Cardiac muscle cell (in vitro differentiated cells and primary cell): ENCODE measurements at regions not wholly inside any gene's neighbourhood (a gene's known extent, or its start where the extent isn't known, plus 50 kb on each side); places are given as distances from the start of the nearest gene placed in this dataset.

Experiments
- DNase-seq, 2 donors: peaks; one replicate each; pipeline versions ENCODE4 v3.0.0 to v3.0.0-alpha.2; 2010 to 2017; ENCODE audit warnings: low read depth in 1 of 2, low spot score in 1 of 2
- H3K27ac ChIP-seq: fragments of 200-600 bp; sonication (generic); 2 replicates; pipeline ENCODE4 v1.5.1; 2016
- H3K27me3 ChIP-seq: fragments of 200-600 bp; sonication (generic); 2 replicates; pipeline ENCODE4 v1.6.0; 2016; ENCODE audit warnings: control low read depth
- H3K36me3 ChIP-seq: fragments of 200-600 bp; sonication (generic); 2 replicates; pipeline ENCODE4 v1.5.1; 2016; ENCODE audit warnings: control low read depth
- H3K4me1 ChIP-seq: fragments of 200-600 bp; sonication (generic); 2 replicates; pipeline ENCODE4 v1.8.1; 2017; ENCODE audit warnings: low read depth, mild to moderate bottlenecking, mixed run types
- H3K4me3 ChIP-seq: fragments of 200-600 bp; sonication (generic); 2 replicates; pipeline ENCODE4 v1.5.1; 2016; ENCODE audit warnings: mild to moderate bottlenecking
- H3K9me3 ChIP-seq: fragments of 200-600 bp; sonication (generic); 2 replicates; pipeline ENCODE4 v1.5.1; 2017; ENCODE audit warnings: low read depth, mild to moderate bottlenecking, control low read depth
- TF ChIP-seq, protein P1 (sequence below): IDR thresholded peaks from 2 replicates; pipeline ENCODE4 v1.5.1; 2012; ENCODE audit warnings: low read depth, mild to moderate bottlenecking, low read length

DNA sequence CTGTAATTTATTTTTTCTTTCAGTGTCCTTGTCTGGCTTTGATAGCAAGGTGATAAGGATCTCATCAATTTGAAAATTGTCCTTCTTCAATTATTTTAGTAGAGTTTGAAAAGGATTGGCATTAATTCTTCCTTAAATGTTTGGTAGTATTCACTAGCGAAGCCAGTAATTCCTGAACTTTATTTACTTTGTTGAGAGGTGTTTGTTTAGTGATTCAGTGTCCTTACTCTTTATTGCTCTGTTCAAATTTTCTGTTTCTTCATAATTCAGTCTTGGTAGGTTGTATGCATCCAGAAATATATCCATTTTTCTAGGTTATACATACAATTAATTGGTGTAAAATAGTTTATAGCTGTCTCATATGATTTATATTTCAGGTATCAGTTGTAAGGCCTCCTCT, 676.7 kb upstream of the POU3F3 start:
- Histone ChIP-seq H3K4me1 (no peaks in the 10 kb centered on the region), H3K27me3 (no peaks in the 10 kb centered on the region), H3K27ac (no peak overlapping the region), H3K4me3 (no peak overlapping the region), H3K36me3 (no peaks in the 10 kb centered on the region), H3K9me3 (no peaks in the 10 kb centered on the region)
- TF ChIP-seq, protein P1, sequence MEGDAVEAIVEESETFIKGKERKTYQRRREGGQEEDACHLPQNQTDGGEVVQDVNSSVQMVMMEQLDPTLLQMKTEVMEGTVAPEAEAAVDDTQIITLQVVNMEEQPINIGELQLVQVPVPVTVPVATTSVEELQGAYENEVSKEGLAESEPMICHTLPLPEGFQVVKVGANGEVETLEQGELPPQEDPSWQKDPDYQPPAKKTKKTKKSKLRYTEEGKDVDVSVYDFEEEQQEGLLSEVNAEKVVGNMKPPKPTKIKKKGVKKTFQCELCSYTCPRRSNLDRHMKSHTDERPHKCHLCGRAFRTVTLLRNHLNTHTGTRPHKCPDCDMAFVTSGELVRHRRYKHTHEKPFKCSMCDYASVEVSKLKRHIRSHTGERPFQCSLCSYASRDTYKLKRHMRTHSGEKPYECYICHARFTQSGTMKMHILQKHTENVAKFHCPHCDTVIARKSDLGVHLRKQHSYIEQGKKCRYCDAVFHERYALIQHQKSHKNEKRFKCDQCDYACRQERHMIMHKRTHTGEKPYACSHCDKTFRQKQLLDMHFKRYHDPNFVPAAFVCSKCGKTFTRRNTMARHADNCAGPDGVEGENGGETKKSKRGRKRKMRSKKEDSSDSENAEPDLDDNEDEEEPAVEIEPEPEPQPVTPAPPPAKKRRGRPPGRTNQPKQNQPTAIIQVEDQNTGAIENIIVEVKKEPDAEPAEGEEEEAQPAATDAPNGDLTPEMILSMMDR = no peak
- DNase-seq = no peak

DNA sequence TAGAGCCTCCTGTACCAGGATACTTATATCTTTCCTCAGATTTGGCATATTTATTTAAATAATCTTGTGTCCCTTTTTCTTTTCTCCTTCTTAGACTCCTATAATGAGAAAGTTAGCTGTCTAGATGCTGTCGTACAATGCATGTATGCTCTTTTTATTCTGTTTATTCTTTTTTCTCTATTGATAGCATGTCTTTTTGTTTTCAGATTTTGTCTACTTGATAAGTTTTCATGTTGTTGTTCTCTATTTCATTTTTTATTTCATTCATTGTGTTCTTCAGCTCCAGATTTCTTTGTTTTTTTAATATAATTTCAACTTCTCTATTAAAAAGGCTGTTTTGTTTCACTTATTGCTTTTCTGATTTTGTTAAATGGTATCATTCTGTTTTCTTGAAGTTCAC, 674.3 kb upstream of the POU3F3 start:
- Histone ChIP-seq H3K9me3 (no peaks in the 10 kb centered on the region), H3K4me1 (no peaks in the 10 kb centered on the region), H3K27ac (no peak overlapping the region), H3K36me3 (no peaks in the 10 kb centered on the region), H3K4me3 (no peak overlapping the region), H3K27me3 (no peaks in the 10 kb centered on the region)
- TF ChIP-seq, protein P1 = no peak
- DNase-seq = no peak

GRCh38 chr2:104200533-104201168, 653.3 kb upstream of the POU3F3 start:
- no peak overlapping the region for H3K4me3 ChIP-seq
- no peak for DNase-seq
- TF ChIP-seq, protein P1 = no peak
- no peaks in the 10 kb centered on the region for H3K36me3 ChIP-seq
- no peaks in the 10 kb centered on the region for H3K27me3 ChIP-seq
- H3K4me1 ChIP-seq = no peaks in the 10 kb centered on the region
- H3K9me3 ChIP-seq = no peaks in the 10 kb centered on the region
- no peak overlapping the region for H3K27ac ChIP-seq

DNA sequence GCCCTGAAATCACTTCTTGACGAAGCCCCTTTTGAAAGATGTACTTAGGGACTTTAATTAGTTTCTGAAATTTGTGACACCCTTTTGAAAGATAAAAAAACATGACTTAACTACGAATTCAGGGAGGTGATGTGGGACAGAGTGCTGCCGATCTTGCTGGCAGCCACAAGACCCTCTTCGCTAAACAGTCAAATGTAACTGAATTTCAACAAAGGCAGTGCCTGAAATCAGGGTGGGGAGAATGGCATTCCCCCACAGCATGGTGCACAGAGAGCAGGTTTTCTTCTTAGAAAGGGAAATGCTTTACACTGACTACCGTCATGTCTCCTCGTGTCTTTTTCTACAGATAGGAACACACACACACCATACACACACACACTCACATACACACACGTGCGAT, 640.2 kb upstream of the POU3F3 start:
- Histone ChIP-seq H3K36me3 (no peaks in the 10 kb centered on the region), H3K27ac (no peak overlapping the region), H3K4me3 (no peak overlapping the region), H3K4me1 (no peaks in the 10 kb centered on the region), H3K27me3 (no peaks in the 10 kb centered on the region), H3K9me3 (no peaks in the 10 kb centered on the region)
- TF ChIP-seq, protein P1 = no peak
- DNase-seq = no peak

DNA sequence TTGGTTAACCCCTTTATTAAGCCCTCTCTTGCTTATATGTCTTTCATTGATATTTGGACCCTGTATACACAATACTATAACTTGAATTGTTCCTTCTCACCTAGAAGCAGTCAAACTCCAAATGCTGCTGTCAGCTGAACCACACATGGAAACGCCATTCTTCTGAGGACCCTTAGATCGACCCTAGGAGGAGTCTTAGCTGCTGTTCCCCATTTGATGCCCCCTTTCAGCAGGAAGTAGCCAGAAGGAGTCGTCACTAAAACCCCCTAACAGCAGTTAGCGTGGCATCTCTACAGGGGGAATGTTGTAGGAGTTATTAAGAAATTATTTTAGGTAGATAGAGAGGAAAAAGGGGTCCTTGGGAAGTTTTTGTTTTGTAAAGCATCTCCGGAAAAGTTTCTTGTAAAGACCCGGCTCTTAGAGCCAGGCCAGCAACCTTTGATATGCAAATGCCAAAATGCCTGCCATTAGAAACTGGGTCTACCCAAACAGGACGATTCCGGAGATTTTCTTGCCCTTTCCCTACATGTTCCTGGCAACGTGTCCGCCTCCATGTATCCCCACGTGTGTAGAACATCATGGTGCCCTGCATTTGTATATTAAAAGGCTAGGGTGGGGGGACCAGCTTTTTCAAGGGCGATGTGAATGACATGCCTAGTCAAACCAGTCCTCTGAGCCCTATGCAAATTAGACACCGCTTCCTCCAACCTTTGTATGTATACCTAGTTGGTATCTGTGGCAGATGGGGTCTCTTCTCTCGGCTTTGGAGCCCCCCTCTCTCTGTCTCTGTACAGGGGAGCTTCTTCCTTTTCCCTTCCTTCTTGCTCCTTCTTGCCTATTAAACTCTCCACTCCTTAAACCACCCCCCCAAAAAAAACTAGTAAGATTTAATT, 638.4 kb upstream of the POU3F3 start:
- TF ChIP-seq, protein P1 = no peak
- Histone ChIP-seq H3K27me3 (no peaks in the 10 kb centered on the region), H3K36me3 (no peaks in the 10 kb centered on the region), H3K27ac (no peak overlapping the region), H3K4me1 (no peaks in the 10 kb centered on the region), H3K4me3 (no peak overlapping the region), H3K9me3 (no peaks in the 10 kb centered on the region)
- no peak for DNase-seq
